ENCODE measurements at regions not wholly inside any gene's neighbourhood (a gene's known extent, or its start where the extent isn't known, plus 50 kb on each side); places are given as distances from the start of the nearest gene placed in this dataset.

- Mint-ChIP-seq H3K9me3 (no peaks in the 10 kb centered on the region), H3K4me3 (no peak overlapping the region), H3K36me3 (ENCODE audit: insufficient read depth in 1 of 3, low read depth in 3 of 3) (0 out of 7 replicates have a peak, but pooled peaks cover 0 to 2% (median 0%) of the 10 kb centered on the region in 3 experiments), H3K27ac (peak overlapping the region; percentile 13 to 92 (median 79); a peak in 5 of 7 replicates), H3K4me1 (peaks cover 84 to 86% of the 10 kb centered on the region in 2 experiments), H3K27me3 (ENCODE audit: low read depth) (no peaks in the 10 kb centered on the region)
- H3K56ac ChIP-seq (ENCODE audit: insufficient read length, low read depth, low read length): no peak overlapping the region
- DNase-seq: no peak
- no peaks in the 10 kb centered on the region for H3K23me2 ChIP-seq (ENCODE audit: insufficient read length, low read depth, low read length, poor library complexity, severe bottlenecking)
- H3K79me2 ChIP-seq (ENCODE audit: insufficient read depth, low read length): no peaks in the 10 kb centered on the region
- no peak overlapping the region for H3K4ac ChIP-seq (ENCODE audit: low read depth, low read length)
- H4K8ac ChIP-seq (replicated peaks; ENCODE audit: insufficient read length, low read depth, low read length): no peak overlapping the region
- no peaks in the 10 kb centered on the region for H4K20me1 ChIP-seq (ENCODE audit: control insufficient read depth, insufficient read depth, insufficient read length)
- H2AK5ac ChIP-seq (ENCODE audit: insufficient read length, low read length): no peak overlapping the region
- H3K23ac ChIP-seq (ENCODE audit: insufficient read length, low read depth, low read length): no peak overlapping the region
- H3K18ac ChIP-seq (ENCODE audit: insufficient read length, low read depth, low read length): no peak overlapping the region
- H3K27me3 ChIP-seq (ENCODE audit: insufficient read depth, low read length): no peaks in the 10 kb centered on the region
- H2BK12ac ChIP-seq (ENCODE audit: insufficient read length, low read depth, low read length): no peak overlapping the region
- TF ChIP-seq CTCF (conservative IDR thresholded peaks at IDR 0.05): no peak
- WGBS (ENCODE audit: extremely low coverage, insufficient read length, low lambda C conversion rate): no CpG with 5 or more reads among the region's 3 CpGs
- H2BK120ac ChIP-seq (ENCODE audit: low read depth, low read length, poor library complexity, severe bottlenecking): no peak overlapping the region
- peaks cover 16% of the 10 kb centered on the region for H3K4me1 ChIP-seq (ENCODE audit: insufficient read depth, low read length)
- H3K14ac ChIP-seq (ENCODE audit: insufficient read depth, low read length): no peak overlapping the region
- no peak overlapping the region for H4K91ac ChIP-seq (ENCODE audit: insufficient read length, low read depth, low read length)
- no peak overlapping the region for H2BK20ac ChIP-seq (ENCODE audit: low read depth, low read length, poor library complexity, severe bottlenecking)
- no peak overlapping the region for H2BK5ac ChIP-seq (ENCODE audit: insufficient read length, low read length)
- H3K4me2 ChIP-seq (ENCODE audit: insufficient read depth, insufficient read length, low read length): no peak overlapping the region
- no peak overlapping the region for H3K9ac ChIP-seq (ENCODE audit: extremely low read depth, insufficient read length, low read length)
- no peak overlapping the region for H3T11ph ChIP-seq (ENCODE audit: low read length)
- no peak overlapping the region for H3K27ac ChIP-seq (ENCODE audit: insufficient read length, low read depth, low read length)
- H2AFZ ChIP-seq (ENCODE audit: low read length): no peak overlapping the region
- no peaks in the 10 kb centered on the region for H3K9me3 ChIP-seq (ENCODE audit: control insufficient read depth, low read depth, low read length)
- H2BK15ac ChIP-seq (ENCODE audit: low read depth, low read length): no peak overlapping the region
- no peaks in the 10 kb centered on the region for H3K79me1 ChIP-seq (ENCODE audit: insufficient read depth, low read depth, low read length, poor library complexity, severe bottlenecking)
- H4K5ac ChIP-seq (ENCODE audit: insufficient read length, low read depth, low read length): no peak overlapping the region
These were observed 109.3 kb downstream of the ZIC5 start for GRCh38 chr13:99862244-99862643.

Measured in H9 (cell line).